ENCODE measurements at regions not wholly inside any gene's neighbourhood (a gene's known extent, or its start where the extent isn't known, plus 50 kb on each side); places are given as distances from the start of the nearest gene placed in this dataset.
"Not testable (repeated sequence)": the region's sequence is repeated elsewhere in the genome, so short reads cannot be mapped to it uniquely, and the experiment has no call there.

DNA sequence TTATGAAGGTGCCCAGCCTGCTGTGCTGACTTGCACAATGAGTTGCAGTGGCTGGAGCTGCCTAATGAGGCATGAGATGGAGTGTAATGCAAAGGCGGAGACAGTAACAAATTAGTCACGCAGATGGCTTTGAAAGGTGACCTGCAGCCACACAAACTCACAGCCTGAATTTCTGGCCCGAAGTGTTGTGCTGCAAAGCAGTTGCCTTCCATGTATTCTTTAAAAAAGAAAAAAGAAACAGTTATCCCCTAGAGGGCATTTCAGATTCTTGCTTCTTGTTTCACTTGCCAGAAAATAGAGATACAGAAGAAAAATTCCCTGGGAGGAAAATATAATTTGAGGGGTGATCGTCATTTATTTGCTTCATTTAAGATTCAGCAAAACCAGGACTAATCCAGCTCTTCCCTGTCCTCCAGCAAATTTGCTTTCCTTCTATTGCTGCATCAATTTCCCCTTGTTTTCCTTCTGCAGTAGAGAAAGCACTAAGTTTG, 239.9 kb downstream of the ADRA2A start:
- H3K27me3 ChIP-seq: no peaks in the 10 kb centered on the region
- no peak overlapping the region for H3K27ac ChIP-seq
- TF ChIP-seq, protein P1, sequence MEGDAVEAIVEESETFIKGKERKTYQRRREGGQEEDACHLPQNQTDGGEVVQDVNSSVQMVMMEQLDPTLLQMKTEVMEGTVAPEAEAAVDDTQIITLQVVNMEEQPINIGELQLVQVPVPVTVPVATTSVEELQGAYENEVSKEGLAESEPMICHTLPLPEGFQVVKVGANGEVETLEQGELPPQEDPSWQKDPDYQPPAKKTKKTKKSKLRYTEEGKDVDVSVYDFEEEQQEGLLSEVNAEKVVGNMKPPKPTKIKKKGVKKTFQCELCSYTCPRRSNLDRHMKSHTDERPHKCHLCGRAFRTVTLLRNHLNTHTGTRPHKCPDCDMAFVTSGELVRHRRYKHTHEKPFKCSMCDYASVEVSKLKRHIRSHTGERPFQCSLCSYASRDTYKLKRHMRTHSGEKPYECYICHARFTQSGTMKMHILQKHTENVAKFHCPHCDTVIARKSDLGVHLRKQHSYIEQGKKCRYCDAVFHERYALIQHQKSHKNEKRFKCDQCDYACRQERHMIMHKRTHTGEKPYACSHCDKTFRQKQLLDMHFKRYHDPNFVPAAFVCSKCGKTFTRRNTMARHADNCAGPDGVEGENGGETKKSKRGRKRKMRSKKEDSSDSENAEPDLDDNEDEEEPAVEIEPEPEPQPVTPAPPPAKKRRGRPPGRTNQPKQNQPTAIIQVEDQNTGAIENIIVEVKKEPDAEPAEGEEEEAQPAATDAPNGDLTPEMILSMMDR (IDR thresholded peaks at IDR 0.05; ENCODE audit: low read depth, low read length): no peak
- no peaks in the 10 kb centered on the region for H3K9me3 ChIP-seq (ENCODE audit: low read depth)
- H3K4me1 ChIP-seq (ENCODE audit: low read depth): no peaks in the 10 kb centered on the region
- DNase-seq (ENCODE audit: low read depth in 1 of 2, low spot score in 1 of 2): no peak
- no peak overlapping the region for H3K4me3 ChIP-seq
- H3K36me3 ChIP-seq: no peaks in the 10 kb centered on the region

DNA sequence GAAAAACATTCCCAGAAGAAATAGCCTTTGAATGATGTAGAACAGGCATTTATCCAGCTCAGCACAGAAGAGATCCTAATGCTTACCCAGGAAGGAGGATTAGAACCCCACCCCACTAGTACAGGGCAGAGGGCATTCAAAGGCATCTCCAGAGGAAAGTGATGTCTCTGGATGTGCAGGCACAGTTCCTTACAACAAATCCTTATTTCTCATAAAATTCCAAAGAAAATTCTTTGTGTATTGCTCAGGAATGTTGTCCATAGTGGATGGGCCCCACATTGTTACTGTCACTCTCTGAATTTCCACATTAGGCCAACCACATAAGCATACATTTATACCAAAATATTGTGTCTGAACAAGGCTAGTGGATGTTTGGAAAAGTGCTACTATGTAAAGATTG, 243.0 kb downstream of the ADRA2A start:
- Histone ChIP-seq H3K36me3 (no peaks in the 10 kb centered on the region), H3K9me3 (ENCODE audit: low read depth) (no peaks in the 10 kb centered on the region), H3K4me3 (no peak overlapping the region), H3K27me3 (no peaks in the 10 kb centered on the region), H3K27ac (no peak overlapping the region), H3K4me1 (ENCODE audit: low read depth) (no peaks in the 10 kb centered on the region)
- DNase-seq (ENCODE audit: low read depth in 1 of 2, low spot score in 1 of 2): no peak
- TF ChIP-seq, protein P1 (IDR thresholded peaks at IDR 0.05; ENCODE audit: low read depth, low read length): no peak

DNA sequence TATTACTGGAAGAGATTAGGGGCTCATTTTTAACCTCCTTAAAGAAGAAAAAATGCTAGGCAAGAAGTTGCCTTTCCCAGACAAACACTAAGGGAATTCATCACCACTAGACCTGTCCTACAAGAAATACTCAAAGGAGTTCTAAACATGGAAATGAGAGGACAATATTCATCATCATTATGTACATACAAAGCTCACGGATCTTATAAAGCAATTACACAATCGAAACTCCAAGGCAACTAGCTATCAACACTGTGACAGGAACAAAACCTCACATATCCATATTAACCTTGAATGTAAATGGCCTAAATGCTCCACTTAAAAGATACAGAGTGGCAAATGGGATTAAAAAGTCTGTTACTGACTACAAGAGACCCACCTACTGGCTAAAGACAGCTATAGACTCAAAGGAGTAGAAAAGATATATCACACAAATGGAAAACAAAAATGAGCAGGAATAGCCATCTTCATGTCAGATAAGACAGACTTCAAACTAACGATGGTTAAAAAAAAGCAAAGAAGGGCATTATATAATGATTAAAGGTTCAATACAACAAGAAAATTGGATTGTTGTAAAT, 246.6 kb downstream of the ADRA2A start:
- TF ChIP-seq, protein P1 (IDR thresholded peaks at IDR 0.05; ENCODE audit: low read depth, low read length): no peak

DNA sequence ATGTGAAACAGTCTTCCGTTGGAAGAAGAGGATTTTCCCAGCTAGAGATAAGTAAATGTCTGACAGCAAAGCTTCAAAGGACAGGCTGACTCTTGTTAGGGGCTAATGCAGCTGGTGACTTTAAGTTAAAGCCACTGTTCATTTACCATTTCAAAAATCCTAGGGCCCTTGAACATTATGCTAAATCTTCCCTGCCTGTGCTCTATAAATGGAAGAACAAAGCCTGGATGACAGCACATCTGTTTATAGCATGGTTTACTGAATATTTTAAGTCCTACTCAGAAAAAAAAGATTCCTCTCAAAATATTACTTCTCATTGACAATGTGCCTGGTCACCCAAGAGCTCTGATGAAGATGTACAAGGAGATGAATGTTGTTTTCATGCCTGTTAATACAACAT, 255.3 kb downstream of the ADRA2A start:
- H3K36me3 ChIP-seq; H3K27me3 ChIP-seq; H3K9me3 ChIP-seq (ENCODE audit: low read depth); DNase-seq (ENCODE audit: low read depth in 1 of 2, low spot score in 1 of 2); H3K27ac ChIP-seq; H3K4me1 ChIP-seq (ENCODE audit: low read depth); H3K4me3 ChIP-seq: not testable (repeated sequence)

More for the DNA sequence above, 246.6 kb downstream of the ADRA2A start:
- H3K4me3 ChIP-seq: no peak overlapping the region
- no peaks in the 10 kb centered on the region for H3K36me3 ChIP-seq
- no peak for DNase-seq (ENCODE audit: low read depth in 1 of 2, low spot score in 1 of 2)
- H3K4me1 ChIP-seq (ENCODE audit: low read depth): no peaks in the 10 kb centered on the region
- no peaks in the 10 kb centered on the region for H3K27me3 ChIP-seq
- no peaks in the 10 kb centered on the region for H3K9me3 ChIP-seq (ENCODE audit: low read depth)
- H3K27ac ChIP-seq: no peak overlapping the region

DNA sequence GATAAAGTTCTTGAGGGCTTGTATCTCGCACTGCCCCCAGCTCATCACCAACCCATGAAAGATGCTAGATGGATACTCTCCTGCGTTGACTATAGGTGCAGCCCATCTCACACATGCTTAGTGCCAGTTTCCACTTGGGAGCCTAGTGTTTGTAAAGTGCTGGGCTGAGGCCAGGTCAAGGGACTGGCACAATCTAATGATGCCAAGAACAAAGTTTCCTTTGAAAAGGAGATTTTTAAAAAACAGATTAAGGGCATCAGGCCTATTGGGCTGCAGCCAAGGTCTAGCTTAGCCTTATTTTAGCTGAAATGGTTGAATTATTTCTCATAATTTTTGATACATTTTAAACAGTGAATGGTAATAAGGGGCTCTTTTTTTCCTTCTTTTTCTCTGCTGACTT, 259.0 kb downstream of the ADRA2A start:
- Histone ChIP-seq H3K27ac (no peak overlapping the region), H3K27me3 (no peaks in the 10 kb centered on the region)
- no peak for DNase-seq (ENCODE audit: low read depth in 1 of 2, low spot score in 1 of 2)

DNA sequence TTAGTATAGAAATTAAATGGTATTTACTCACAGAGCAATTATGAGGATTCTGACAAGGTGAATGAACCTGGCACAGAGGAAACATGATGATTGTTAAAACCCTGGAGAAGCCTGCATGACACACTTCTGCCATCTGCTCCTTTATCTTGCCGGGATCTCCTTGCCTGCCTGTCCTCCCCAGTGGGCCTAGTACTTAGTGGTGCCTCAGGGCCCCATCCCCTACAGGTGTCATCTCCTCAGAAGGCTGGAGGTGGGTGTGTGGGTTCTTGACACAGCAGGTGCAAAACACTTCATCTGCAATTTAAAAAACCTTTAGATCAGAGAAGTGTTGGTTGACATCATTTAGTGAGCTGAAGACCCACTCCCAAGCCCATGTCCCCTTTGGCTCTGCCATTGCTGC, 261.2 kb downstream of the ADRA2A start:
- no peaks in the 10 kb centered on the region for H3K36me3 ChIP-seq
- TF ChIP-seq, protein P1 (IDR thresholded peaks at IDR 0.05; ENCODE audit: low read depth, low read length): no peak
- H3K27me3 ChIP-seq: no peaks in the 10 kb centered on the region
- H3K4me3 ChIP-seq: no peak overlapping the region
- DNase-seq (ENCODE audit: low read depth in 1 of 2, low spot score in 1 of 2): no peak
- H3K4me1 ChIP-seq (ENCODE audit: low read depth): no peaks in the 10 kb centered on the region
- no peaks in the 10 kb centered on the region for H3K9me3 ChIP-seq (ENCODE audit: low read depth)
- H3K27ac ChIP-seq: no peak overlapping the region

More for the DNA sequence above, 259.0 kb downstream of the ADRA2A start:
- Histone ChIP-seq H3K4me3 (no peak overlapping the region), H3K4me1 (ENCODE audit: low read depth) (no peaks in the 10 kb centered on the region), H3K9me3 (ENCODE audit: low read depth) (no peaks in the 10 kb centered on the region), H3K36me3 (no peaks in the 10 kb centered on the region)
- TF ChIP-seq, protein P1 (IDR thresholded peaks at IDR 0.05; ENCODE audit: low read depth, low read length): no peak

Measured in cardiac muscle cell (in vitro differentiated cells and primary cell).